HG02870 (cell line): ENCODE measurements at regions not wholly inside any gene's neighbourhood (a gene's known extent, or its start where the extent isn't known, plus 50 kb on each side); places are given as distances from the start of the nearest gene placed in this dataset.

Experiments
- ATAC-seq: cut with Tn5 transposase; IDR thresholded peaks from one replicate; pipeline ENCODE4 v1.9.1; 2021; ENCODE audit warnings: mild to moderate bottlenecking, moderate library complexity; ENCODE audit not compliant: unreplicated experiment

DNA sequence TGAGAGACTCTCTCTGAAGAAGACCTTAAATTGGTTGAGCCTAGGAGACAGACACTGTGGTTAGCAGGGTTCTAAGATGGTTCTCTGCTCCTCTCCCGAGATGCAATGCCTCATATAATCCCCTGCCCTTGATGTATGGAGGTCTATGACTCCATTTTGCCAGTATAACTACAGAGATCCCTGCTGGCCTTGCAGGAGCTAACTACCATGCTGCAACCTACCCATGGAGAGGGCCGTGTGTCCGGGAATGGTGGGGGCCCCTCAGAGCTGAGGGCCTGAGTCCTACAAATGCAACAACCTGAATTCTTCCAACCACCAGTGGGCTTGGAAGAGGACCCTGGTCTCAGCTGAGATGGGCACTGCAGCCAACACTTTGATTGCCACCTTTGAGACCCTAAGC, 388.0 kb downstream of the SETD4 start:
- no peak for ATAC-seq

DNA sequence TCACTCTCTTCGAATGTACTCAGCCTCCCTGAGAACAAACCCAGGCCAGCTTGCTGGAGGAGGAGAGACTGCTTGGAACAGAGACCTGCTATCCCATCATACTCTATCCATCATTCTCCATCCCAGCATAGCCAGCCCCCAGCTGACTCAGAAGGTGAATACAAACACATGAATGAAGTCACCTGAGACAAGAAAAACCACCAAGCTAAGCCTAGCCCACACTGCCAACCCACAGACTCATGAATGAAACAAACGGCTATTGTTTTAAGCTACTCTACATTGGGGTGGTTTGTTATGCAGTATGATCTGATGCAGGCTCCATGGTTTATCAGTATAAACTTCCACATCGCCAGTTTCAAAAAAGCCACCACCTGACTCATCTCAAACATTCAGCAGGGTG, 395.6 kb downstream of the SETD4 start:
- no peak for ATAC-seq

DNA sequence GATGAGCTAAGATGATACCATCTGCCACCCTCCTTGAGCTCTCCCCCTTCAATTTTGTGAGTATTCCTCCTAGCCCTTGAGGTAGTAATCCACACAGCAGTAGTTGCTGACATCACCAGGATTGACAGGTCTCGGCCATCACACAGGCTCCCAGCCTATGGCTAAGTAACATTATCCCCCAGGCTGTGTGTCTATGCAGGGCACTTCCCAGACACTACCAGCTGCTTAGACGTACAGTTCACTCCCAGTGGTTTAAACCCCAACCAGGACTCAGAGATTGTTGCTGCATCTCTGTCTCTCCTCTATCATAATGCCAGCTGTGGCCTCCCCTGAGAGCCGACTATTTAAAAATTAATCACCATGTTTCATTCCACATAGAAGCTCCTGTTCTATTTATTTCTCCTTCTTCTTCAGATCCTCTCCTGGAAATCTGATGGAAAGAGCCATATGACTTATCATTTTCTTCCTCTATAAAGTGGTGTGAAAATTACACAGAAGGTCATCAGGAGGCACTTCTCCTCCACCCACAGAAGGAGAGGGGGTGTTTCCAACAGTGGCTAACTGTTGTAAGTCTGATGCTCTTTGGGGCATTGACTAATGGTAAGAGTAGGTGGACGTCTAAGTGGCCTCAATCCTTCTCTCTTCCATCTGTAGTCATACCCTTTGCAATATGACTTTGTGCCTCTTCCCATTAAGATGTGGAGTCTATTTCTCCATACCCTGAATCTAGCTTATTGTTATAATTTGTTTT, 396.3 kb downstream of the SETD4 start:
- no peak for ATAC-seq

DNA sequence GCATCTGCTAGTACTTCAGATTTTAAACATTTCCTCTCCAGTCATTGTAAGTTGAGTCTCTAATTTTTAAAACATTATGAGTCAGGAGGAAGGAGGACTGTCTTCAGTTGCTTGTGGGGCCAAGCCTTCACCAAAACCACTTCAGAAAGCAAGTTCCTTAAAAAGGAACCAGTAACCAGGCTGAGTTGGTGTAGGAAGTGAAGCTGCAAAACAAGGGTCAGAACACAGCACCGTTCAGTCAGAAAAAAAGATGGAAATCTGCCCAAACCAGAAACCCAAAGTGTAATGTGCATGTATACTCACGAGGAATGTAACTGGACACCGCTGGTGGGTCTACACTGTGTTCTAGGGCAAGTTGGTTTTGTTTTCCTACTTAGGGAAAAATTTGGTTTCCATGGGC, 402.1 kb downstream of the SETD4 start:
- no peak for ATAC-seq

DNA sequence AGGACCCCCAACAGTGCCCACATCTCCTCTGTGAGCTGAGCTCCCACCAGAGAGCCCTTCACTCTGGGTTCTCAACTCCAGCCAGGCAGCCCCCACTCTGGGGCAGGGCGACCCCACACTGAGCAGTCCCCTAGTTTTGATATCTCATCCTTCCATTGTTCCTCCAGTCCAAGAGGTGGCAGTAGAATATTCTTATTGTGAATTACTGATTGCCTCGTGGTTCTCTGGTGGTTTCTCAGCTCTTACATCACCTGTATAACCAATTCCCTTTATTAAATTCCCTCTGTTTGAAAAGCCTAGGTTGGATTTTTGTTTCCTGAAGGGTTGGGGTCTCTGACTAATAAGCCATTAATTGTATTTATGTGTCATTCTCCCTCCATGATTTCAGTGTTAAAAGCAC, 407.5 kb downstream of the SETD4 start:
- ATAC-seq = no peak

DNA sequence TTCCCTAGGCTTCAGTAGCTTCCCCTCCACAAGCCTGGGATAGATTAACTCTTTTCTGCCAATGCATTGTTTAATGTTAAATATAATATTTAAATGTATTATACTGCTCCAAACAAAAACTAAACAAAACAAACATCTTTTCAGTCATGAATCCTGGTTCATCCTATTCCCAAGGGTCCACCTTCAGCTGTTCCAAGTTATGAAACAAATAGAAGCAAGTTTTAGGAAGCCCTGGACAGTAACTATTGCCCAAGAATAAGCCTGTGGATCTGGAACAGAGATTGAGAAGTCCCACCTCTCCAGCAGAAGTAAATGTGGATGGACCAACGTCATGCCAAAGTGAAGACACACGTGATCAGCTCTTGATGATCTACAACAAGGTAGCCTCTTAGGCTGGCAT, 408.1 kb downstream of the SETD4 start:
- no peak for ATAC-seq

DNA sequence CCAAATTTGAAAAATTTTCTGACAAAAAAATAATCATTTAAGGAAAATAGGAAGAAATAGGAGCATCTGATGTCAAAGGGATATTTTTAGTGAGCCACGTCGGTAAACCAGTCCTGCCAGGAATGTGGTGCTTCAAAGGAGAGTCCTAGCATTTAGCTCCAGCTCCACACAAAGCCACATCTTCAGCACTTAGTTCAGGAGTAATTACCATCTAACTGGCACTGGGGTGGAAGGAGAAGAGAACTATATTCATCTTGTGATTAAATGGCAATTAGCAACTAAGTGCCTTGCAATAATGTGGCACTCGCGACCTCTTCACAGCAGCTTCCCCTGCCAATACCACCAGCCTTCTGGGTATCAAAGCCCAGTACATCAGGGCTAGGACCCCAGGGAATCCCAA, 409.1 kb downstream of the SETD4 start:
- no peak for ATAC-seq

DNA sequence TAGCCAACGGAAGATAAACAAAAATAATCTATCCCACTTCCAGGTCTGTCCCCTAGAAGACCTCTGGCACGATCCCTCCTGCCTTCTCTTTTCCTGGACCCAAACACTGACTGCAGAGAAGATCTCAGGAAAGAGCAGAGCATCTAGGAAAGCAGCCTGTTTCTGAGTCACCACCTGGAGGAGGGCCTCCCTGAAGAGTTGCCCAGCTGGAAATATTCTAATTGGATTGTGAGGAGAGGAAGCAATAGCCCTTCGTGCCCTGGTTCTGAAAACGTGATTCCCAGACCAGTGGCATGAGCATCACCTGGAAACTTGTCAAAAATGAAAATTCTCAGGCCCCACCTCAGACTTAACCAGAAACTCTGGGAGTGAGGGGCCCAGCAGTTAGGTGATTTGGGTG, 411.1 kb downstream of the SETD4 start:
- no peak for ATAC-seq

DNA sequence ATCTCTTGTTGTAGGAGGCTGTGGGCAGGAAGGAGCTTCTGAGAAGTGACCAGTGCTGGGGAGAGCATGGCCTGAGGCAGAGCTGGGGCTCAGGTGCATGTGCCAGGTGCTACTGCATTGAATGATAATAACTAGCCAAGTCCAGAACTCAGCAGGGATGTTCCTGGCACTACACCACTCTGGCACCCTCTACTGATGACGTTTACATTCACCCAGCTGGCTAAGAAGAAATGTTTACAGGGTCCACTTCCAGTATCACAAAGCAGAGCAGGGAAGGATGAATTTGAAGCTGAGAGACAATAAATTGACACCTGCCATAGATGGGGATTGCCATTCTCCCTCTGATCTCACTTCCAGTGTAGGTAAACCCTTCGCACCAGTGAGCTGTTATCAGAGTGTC, 411.8 kb downstream of the SETD4 start:
- no peak for ATAC-seq

DNA sequence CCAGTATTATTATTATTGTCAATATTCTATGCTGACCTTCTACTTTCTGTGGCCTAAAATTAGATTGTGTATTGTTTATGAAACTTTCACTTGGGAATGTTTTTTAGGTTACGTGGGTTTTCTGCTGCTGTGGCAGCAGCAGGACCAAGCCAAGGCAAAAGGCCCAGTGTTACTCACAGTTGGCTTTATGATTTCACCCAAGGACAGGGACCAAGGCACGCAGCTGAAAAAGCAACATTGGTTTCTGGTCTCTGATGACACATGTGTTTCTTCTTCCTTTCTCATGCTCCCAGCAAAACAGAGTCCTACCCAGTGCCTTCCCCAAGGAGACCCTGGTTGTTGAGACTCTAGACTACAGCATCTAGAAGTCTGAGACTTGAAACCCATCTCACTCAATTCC, 413.7 kb downstream of the SETD4 start:
- no peak for ATAC-seq

DNA sequence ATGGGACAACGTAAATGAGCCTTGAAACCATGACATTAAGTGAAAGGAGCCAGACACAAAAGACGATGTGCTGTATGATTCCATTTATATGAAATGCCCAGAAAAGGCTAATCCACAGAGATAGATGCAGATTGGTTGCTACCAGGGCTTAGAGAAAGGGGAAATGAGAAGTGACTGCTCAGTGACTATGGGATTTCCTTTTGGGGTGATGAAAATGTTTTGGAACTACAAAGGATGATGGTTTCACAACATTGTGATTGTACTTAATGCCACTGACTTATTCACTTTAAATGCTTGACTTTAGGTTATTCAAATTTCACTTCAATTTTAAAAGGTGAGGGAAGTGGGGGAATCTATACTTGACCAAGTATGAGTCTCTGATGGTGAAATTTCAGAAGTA, 414.3 kb downstream of the SETD4 start:
- no peak for ATAC-seq

DNA sequence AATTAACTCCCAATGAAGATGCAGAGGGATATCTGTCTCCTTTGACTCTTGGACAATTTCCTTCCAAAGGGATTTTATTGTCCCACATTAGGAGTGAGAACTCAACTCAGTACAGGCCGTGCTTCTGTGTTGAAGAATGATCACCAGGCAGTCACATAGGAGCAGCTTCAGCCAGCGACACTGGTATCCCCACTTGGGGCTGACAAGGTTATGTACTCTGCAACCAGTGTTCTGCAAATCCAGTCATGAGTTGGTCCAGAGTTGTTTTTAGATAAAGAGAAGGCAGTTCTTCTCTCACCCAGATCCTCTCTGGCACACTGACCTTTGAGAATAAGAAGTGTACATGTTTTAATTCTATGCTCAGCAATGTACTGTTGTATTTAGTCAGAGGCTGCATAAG, 415.8 kb downstream of the SETD4 start:
- no peak for ATAC-seq

DNA sequence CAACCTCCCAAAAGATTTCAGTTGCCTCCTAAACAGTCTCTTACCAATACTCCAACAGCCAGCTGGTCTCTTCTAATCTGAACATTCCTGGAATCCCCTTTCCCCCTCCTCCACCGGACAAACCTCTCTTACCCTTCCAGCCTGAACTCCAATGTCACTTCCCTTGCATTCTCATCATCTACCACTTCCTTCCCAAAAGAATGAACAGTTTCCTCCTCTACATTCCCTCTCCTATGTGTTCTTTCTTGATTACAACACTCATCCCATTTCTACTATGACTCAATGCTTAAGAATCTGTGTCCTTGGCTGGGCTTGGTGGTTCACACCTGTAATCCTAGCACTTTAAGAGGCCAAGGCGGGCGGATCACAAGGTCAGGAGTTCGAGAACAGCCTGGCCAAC, 417.1 kb downstream of the SETD4 start:
- ATAC-seq = no peak

DNA sequence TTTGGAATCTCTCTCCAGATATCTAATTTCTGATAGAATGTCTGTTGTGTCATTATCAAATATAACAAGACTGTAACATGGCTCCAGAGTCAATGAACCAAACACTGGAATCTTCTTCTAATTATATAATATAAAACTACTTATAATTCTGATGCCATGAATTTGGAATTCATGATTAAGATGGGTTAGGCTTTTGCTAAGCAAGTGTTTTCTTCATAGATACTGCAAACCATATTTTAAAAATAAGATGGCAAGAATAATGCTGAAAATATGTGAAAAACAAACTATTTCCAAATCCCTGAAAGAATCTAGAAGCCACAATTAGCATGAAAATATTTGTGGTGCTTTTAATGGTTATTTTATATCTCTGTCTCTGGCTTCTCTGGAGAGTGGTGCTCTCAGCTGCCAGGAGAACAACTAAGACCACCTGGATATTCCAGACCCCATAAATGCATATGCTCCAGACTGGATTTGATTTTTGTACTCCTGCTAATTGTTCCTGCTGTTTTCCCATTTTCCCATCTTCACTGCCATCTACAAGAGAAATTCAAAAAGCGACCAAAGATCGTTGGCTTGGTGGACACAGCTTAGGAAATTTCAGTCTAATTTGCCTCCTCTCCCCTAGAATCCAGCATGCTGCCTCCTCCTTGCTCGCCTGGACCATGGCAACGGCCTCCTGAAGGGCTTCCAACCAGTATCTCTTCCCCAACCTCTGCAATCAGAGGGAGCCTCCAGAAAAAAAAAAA, 418.9 kb downstream of the SETD4 start:
- ATAC-seq = no peak

DNA sequence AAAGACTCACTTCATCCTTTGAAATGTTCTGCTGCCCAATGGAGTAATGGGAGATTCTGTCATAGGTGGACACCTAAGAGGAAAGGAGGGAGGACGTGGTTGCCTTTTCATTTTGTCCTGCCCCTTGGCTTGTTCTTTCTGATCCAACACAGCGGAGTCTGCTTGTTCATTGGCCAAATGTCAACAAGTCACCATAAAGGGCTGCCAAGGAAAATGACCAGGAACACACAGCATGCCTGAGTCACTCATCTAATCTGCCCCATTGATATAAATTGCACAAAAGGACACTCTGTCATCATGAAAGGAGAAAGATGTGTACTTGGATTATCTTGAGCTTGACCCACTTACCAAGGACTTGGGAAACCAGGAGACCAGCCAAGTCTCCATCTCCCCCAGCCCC, 422.9 kb downstream of the SETD4 start:
- no peak for ATAC-seq

DNA sequence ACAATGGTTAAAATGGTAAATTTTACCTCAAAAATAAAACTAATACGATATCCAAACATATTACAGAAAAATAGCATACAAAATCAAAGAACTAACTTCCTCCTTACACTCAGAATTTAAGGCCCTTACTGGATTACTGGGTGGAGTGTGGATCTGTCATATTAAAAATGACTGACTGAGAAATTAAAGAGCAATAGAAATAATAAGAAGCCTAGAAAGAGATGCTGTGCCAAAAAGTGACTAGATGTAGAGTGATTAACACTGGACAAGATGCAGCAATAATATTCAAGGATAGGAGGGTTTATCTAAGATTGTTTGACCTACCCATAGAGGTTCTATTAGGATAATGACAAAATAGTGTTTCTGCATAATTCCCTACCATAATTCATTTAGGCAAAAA, 424.3 kb downstream of the SETD4 start:
- ATAC-seq = no peak

DNA sequence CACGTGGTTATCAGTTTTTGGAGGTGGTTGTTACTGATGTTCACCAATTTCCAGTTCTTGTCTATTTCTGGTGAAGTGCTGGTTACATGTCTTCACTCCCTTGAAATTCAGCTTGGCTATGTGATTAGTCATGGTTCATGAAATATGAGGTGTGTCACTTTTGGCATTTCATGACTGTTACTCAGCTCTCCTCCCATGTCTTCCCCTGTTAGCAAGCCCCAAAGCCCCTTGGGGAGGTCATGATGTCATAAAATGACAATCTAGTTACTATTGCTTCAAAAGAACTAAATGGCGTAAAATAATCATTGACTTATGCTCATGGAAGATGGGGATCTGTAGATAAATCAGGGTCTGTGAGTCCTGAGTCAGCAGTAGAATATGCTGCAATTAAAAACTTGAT, 425.1 kb downstream of the SETD4 start:
- no peak for ATAC-seq

DNA sequence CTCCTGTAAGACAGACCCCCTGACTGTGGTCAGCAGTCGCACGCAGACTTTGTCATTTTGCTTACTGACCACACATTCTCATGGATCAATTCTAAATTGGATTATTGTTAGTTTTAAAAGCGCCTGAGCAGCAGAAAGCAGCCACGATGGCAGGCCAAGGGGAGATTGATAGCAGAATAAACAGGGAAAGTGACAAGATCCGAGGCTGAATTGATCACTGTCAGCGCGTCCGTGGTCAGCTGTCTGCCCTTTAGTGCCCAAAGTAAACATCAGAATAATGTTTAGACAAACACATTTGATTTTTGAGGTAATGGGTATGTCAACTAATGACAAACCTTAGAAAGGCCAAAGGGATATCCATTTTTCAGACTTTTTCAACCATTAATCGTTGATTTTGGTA, 426.8 kb downstream of the SETD4 start:
- no peak for ATAC-seq

DNA sequence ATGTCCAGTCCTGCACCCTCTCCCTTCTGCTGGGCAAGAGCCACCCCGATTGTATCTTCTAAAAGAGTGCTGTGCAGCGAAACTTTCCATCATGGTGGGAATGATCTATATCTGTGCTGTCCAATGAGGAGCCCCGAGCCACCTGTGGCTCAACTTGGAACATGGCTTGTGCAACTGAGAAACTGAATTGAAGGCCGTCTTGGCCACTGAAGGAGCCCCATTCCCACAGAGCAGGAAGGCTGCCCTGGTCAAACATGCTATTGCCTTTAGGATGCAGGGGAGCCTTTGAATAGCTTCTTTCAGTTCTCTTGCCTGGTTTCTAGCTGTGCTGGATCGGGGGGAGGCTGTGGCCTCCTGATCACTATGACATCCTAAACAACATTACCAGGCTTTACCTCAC, 427.6 kb downstream of the SETD4 start:
- no peak for ATAC-seq

DNA sequence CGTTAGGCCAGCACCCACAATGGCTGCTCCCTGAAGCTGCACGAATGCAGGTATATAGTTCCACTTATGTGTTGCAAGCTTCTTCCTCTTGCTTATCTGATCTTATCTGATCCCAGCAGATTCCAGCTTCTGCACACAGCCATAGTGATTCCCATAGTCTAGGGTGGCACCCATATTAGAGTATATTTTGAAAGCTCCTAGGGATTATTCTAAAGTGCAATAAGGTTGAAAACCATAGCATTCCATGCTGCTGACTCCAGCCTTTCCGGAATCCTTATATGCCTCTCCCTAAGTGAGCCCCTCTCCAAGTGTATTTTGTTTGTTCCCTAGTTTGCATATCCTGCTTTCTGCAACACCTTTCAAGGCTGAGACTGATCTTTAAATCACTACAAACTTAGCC, 432.0 kb downstream of the SETD4 start:
- no peak for ATAC-seq

DNA sequence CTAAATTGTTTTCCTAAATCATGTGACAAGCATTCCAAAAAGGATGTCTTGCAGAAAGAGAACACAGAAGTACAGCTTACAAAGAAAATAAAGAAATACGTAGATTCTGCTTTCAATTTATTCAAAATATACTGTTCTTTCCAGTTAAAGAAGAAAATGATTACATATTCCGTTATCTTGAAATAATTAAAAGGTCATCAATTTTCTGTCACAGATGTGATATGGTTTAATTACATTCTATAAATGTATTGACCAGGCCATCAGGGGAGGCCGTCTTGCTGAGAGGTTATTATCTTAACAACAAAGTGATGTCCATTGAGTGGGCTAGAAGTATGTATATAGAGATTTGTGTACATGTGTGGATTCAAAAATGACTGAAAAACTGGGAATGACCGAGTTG, 432.9 kb downstream of the SETD4 start:
- ATAC-seq = no peak

DNA sequence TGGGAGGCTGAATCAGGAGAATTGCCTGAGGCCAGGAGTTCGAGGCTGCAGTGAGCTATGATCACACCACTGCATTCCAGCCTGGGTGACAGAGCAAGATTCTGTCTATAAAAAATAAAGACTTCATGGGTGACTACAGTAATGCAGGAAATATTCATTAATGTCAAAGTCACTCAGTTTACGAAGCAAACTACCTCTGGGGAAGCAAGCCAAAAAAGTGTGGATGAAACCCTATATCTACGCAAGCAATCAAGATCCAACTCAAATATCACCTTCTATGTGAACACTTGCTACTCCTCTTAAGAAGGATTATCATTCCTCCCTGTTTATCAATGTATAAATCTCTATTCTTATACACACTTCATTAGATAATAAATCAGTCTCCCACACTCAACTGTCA, 434.8 kb downstream of the SETD4 start:
- ATAC-seq = no peak

DNA sequence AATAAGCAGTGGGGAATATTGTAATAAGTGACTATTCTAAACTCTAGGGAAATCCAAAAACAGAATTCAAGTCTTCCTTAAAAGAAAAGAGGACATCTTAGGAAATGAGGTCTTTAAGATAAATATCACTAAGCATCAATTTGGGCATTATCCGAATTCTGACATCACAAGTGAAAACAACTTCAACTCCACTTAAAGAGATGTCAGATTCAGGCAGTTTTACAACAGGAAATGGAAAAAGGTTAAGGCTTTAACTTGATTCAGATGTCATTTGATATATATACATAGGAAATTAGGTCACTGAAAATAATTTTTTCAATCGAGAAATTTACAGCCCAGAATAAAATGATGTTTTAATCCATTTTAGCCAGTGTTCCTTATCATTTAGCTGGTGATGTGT, 435.4 kb downstream of the SETD4 start:
- ATAC-seq = no peak
